HG02870 (cell line): ENCODE measurements at regions not wholly inside any gene's neighbourhood (a gene's known extent, or its start where the extent isn't known, plus 50 kb on each side); places are given as distances from the start of the nearest gene placed in this dataset.

Experiments used
- ATAC-seq: cut with Tn5 transposase; IDR thresholded peaks from one replicate; pipeline ENCODE4 v1.9.1; 2021; ENCODE audit warnings: mild to moderate bottlenecking, moderate library complexity; ENCODE audit not compliant: unreplicated experiment

GRCh38 chr7:41756650-41757182, 53.8 kb upstream of the INHBA start:
- ATAC-seq: no peak

- ATAC-seq: no peak
Measured at GRCh38 chr7:41755096-41755495, 52.2 kb upstream of the INHBA start.

- ATAC-seq: no peak
Measured at GRCh38 chr7:41754046-41754445, 51.2 kb upstream of the INHBA start.
